Neural cell (in vitro differentiated cells): ENCODE measurements at regions not wholly inside any gene's neighbourhood (a gene's known extent, or its start where the extent isn't known, plus 50 kb on each side); places are given as distances from the start of the nearest gene placed in this dataset.

Experiments used
- H2AFZ ChIP-seq: fragments of 200-600, 300-800 bp; sonication (generic), shearing (Covaris generic); 2 replicates; pipeline ENCODE4 v1.6.0; 2014; ENCODE audit warnings: low read depth, mild to moderate bottlenecking, antibody characterized with exemption, low read length, moderate library complexity
- H3F3A ChIP-seq: fragments of 200-600 bp; shearing (Covaris generic); 2 replicates; pipeline ENCODE4 v1.6.1; 2016; ENCODE audit warnings: mild to moderate bottlenecking, moderate library complexity, mixed read lengths, antibody characterized with exemption, low read length; ENCODE audit not compliant: insufficient read depth, poor library complexity, severe bottlenecking
- H3K27ac ChIP-seq: fragments of 200-600, 300-800 bp; sonication (generic), shearing (Covaris generic); 2 replicates; pipeline ENCODE4 v1.5.1; 2014; ENCODE audit warnings: mild to moderate bottlenecking, low read length, moderate library complexity
- H3K27me3 ChIP-seq: fragments of 300-800, 200-600 bp; sonication (generic), shearing (Covaris generic); 2 replicates; pipeline ENCODE4 v1.6.0; 2014; ENCODE audit warnings: mild to moderate bottlenecking, low read depth, low read length, moderate library complexity; ENCODE audit not compliant: insufficient read depth
- H3K36me3 ChIP-seq: fragments of 300-800, 200-600 bp; sonication (generic), shearing (Covaris generic); 2 replicates; pipeline ENCODE4 v1.5.1; 2014; ENCODE audit warnings: mild to moderate bottlenecking, antibody characterized with exemption, low read length, moderate library complexity; ENCODE audit not compliant: insufficient read depth
- H3K4me2 ChIP-seq: fragments of 300-800, 200-600 bp; sonication (generic), shearing (Covaris generic); 2 replicates; pipeline ENCODE4 v1.6.0; 2014; ENCODE audit warnings: mild to moderate bottlenecking, low read length
- H3K4me3 ChIP-seq: fragments of 300-800, 200-600 bp; sonication (generic), shearing (Covaris generic); 2 replicates; pipeline ENCODE4 v1.5.1; 2014; ENCODE audit warnings: mild to moderate bottlenecking, low read length, moderate library complexity
- H3K79me2 ChIP-seq: fragments of 200-600 bp; shearing (Covaris generic); replicated peaks from 2 replicates; pipeline ENCODE4 v1.6.0; 2014; ENCODE audit warnings: mild to moderate bottlenecking, low read length, moderate library complexity; ENCODE audit not compliant: insufficient read depth
- H3K9ac ChIP-seq: fragments of 300-800, 200-600 bp; sonication (generic), shearing (Covaris generic); 2 replicates; pipeline ENCODE4 v1.6.1; 2016; ENCODE audit warnings: mild to moderate bottlenecking, low read length, mixed read lengths
- H3K9me2 ChIP-seq: fragments of 200-600 bp; shearing (Covaris generic); 2 replicates; pipeline ENCODE4 v1.6.1; 2016; ENCODE audit warnings: mild to moderate bottlenecking, low read length, mixed read lengths; ENCODE audit not compliant: insufficient read depth
- H3K9me3 ChIP-seq: fragments of 200-600, 300-800 bp; sonication (generic), shearing (Covaris generic); 2 replicates; pipeline ENCODE4 v1.6.1; 2016; ENCODE audit warnings: mild to moderate bottlenecking, mixed run types, low read length, moderate library complexity, mixed read lengths
- H4K20me1 ChIP-seq: fragments of 200-600 bp; shearing (Covaris generic); 2 replicates; pipeline ENCODE4 v1.6.1; 2016; ENCODE audit warnings: mild to moderate bottlenecking, mixed run types; ENCODE audit not compliant: insufficient read depth
- EP300 ChIP-seq: fragments of 450-650 bp; conservative IDR thresholded peaks from 2 replicates; pipeline ENCODE4 v1.6.1; 2014; ENCODE audit warnings: antibody characterized with exemption, mild to moderate bottlenecking, moderate library complexity; ENCODE audit not compliant: poor library complexity, severe bottlenecking
- MXI1 ChIP-seq: fragments of 450-650 bp; conservative IDR thresholded peaks from 2 replicates; pipeline ENCODE4 v1.6.1; 2014; ENCODE audit warnings: antibody characterized with exemption, mild to moderate bottlenecking; ENCODE audit not compliant: poor library complexity, severe bottlenecking
- POLR2AphosphoS5 ChIP-seq: IDR thresholded peaks from 2 replicates; pipeline ENCODE4 v1.6.1; 2012
- REST ChIP-seq: IDR thresholded peaks from 2 replicates; pipeline ENCODE4 v1.6.1; 2012; ENCODE audit warnings: borderline replicate concordance
- TAF1 ChIP-seq: IDR thresholded peaks from 2 replicates; pipeline ENCODE4 v1.6.1; 2012; ENCODE audit warnings: low read depth

GRCh38 chr5:174575043-174575442 is 149.3 kb upstream of the MSX2 start:
- Histone ChIP-seq H3F3A (no peaks in the 10 kb centered on the region), H3K27me3 (no peaks in the 10 kb centered on the region), H3K4me3 (no peak overlapping the region), H3K9me2 (no peaks in the 10 kb centered on the region), H4K20me1 (no peaks in the 10 kb centered on the region), H2AFZ (no peak overlapping the region), H3K9ac (no peak overlapping the region), H3K36me3 (no peaks in the 10 kb centered on the region), H3K79me2 (no peaks in the 10 kb centered on the region), H3K27ac (no peak overlapping the region), H3K9me3 (no peaks in the 10 kb centered on the region), H3K4me2 (no peak overlapping the region)
- TF ChIP-seq MXI1, result no peak
- no peak for TF ChIP-seq POLR2AphosphoS5
- TF ChIP-seq REST, result no peak
- no peak for TF ChIP-seq EP300

- Histone ChIP-seq H4K20me1 (no peaks in the 10 kb centered on the region), H3K79me2 (no peaks in the 10 kb centered on the region), H3K36me3 (no peaks in the 10 kb centered on the region), H3K4me2 (no peak overlapping the region), H3F3A (no peaks in the 10 kb centered on the region), H3K9me3 (no peaks in the 10 kb centered on the region), H3K9me2 (no peaks in the 10 kb centered on the region), H3K9ac (no peak overlapping the region), H3K27ac (no peak overlapping the region), H3K4me3 (no peak overlapping the region), H2AFZ (no peak overlapping the region), H3K27me3 (no peaks in the 10 kb centered on the region)
- TF ChIP-seq POLR2AphosphoS5, result no peak
These were observed 148.3 kb upstream of the MSX2 start for GRCh38 chr5:174576042-174576441.

- Histone ChIP-seq H4K20me1 (no peaks in the 10 kb centered on the region), H3K27ac (no peak overlapping the region), H3K79me2 (no peaks in the 10 kb centered on the region), H3K9ac (no peak overlapping the region), H3K4me3 (no peak overlapping the region), H3K9me3 (no peaks in the 10 kb centered on the region), H3K9me2 (no peaks in the 10 kb centered on the region), H2AFZ (no peak overlapping the region), H3K36me3 (no peaks in the 10 kb centered on the region), H3K27me3 (no peaks in the 10 kb centered on the region), H3K4me2 (no peak overlapping the region), H3F3A (no peaks in the 10 kb centered on the region)
- TF ChIP-seq TAF1 (no peak), POLR2AphosphoS5 (no peak)
These were observed 142.9 kb upstream of the MSX2 start for GRCh38 chr5:174581479-174581878.

GRCh38 chr5:174581894-174582293 is 142.5 kb upstream of the MSX2 start:
- no peaks in the 10 kb centered on the region for H3K36me3 ChIP-seq

More at GRCh38 chr5:174581894-174582293, 142.5 kb upstream of the MSX2 start:
- Histone ChIP-seq H3K79me2 (no peaks in the 10 kb centered on the region), H3K9ac (no peak overlapping the region), H3K9me3 (no peaks in the 10 kb centered on the region), H2AFZ (no peak overlapping the region), H3K4me2 (no peak overlapping the region), H3K27me3 (no peaks in the 10 kb centered on the region), H3K27ac (no peak overlapping the region), H3K9me2 (no peaks in the 10 kb centered on the region), H3F3A (no peaks in the 10 kb centered on the region), H3K4me3 (no peak overlapping the region), H4K20me1 (no peaks in the 10 kb centered on the region)
- no peak for TF ChIP-seq EP300
